GM21825 (cell line): ENCODE measurements at regions not wholly inside any gene's neighbourhood (a gene's known extent, or its start where the extent isn't known, plus 50 kb on each side); places are given as distances from the start of the nearest gene placed in this dataset.

Experiments used
- ATAC-seq: cut with Tn5 transposase; IDR thresholded peaks from one replicate; pipeline ENCODE4 v1.9.1; 2021; ENCODE audit warnings: mild to moderate bottlenecking, moderate library complexity; ENCODE audit not compliant: unreplicated experiment

DNA sequence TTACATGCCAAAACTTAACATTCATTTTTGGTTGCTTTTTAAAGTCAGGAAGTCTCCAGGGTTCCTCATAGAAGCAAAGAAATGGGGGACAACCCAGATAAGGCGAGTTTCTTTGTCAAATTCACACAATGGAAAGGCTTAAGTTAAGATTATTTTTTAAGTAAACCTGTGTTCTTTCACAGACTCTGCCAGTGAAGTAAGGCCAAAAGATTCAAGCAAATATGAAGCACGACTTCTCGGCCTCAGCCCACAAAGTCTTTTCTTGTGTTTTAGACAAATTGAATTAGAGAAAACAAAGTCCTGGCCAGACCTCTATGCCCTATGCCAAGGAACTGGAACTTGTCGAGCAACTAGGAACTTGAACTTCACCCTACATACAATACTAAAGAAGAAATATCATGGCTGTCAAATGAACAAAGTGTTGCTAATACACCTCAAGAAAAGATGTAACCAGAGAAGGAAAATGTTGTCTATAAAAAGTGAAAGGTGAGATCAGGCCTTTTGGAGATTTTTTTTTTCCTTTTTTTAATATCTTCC is 540.0 kb upstream of the JARID2 start:
- ATAC-seq = no peak

DNA sequence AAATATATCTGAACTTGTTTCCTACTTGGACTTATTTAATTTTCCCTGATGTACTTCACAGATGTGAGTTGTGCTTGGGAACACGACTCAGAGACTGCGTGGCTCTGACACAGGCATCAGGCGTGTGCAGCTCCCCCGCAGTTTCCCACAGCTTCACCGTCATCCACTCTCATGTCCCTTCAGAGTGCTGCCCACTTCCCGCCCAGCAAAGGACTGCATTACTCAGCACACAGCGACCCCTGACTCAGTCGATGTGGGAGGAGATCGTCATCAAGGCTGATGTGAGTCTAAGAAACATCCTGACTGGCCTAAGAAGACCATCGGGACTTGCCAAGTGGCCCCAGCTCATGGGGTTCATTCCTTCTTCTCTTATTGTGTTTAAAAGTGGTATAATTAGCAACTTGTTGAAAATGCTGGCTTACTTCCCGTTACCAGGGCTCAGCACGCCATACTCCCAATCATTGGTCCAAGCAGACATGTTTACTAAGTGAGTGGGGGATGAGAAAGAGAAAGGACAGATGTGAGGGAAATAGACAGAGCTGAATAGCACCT is 539.4 kb upstream of the JARID2 start:
- no peak for ATAC-seq

DNA sequence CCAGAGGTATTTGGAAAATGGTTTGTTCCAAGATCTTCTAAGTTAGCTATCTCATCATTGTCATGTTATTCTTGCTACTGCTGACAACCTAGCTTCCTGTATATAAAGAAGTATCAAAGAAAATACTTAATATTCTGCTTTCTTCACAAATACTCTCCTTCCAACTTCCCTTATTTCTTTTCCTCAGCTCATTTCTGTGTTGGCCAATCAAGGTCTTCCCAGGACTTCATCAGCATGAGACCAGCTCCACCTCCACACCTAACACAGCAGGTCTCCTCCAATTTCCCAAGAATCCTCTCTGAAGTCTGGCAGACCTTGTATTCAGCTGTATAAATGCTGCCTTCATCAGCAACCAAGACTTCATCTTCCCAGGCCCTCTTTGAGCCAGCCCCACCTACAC is 538.6 kb upstream of the JARID2 start:
- no peak for ATAC-seq

DNA sequence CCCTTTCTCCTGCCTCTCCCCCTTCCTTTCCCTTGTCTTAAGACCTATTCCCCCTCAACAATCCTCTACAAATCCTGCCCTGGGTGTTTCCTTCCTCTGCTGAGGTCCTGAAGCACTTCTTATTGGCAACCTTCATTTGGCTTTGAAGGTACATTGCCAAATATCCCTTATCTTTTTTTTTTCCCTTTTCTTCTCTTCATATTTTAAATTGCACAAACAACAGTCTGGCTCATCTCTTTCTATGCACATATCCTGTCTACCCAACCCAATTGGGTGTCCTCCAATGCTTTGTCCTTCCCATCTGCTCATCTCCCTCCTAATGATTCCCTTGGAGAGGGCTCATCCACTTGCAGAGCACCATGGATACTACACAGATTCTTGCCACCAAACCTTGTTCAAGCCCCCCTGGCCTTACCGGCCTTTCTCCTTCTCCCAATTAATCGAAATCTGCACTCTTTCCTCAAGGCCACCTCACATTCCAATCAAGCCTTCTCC is 537.9 kb upstream of the JARID2 start:
- ATAC-seq = no peak

DNA sequence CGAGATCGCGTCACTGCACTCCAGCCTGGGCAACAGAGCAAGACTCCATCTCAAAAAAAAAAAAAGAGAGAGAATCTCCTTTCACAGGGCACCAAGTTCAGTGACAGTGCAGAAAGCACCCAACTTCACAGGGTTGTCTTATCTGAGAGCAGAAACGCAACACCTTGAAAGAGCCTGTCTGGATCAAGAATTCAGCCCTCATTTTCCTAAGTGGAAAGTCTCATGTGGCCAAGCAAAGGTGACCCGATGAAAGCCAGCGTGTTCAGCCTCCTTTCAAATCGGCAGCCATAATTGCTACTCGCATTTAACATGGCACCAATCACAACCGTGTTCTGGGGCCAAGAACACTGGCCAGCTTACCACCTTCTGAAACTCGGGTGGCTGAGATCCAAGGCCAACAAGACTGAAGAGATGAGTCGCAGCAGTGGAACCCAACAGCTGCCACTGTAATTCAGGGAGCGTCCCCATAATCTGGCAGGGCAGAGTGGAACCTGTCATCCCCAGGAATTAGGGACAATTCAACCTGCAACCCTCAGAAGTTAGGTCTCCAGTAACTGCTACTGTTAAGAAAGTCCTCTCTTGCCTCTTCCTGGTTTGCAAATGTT is 536.7 kb upstream of the JARID2 start:
- ATAC-seq = no peak

DNA sequence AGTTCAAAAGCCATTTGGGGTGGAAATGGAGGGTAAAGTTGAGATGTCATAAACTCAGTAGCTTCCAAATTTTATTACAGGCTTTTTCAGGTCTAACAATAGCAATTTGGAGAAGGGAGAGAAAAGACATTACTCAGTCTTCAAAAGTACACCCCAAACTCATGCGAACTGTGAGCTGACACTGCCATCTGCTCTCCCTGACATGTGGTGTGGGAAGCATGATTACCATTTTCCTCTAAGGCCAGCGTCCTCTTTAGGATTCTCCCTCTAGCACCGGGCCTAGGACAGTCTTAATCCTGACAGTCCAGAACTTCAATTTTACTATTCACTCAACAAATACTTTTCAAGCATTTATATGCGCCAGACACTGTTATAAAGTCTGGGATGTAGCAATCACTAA is 536.0 kb upstream of the JARID2 start:
- no peak for ATAC-seq

DNA sequence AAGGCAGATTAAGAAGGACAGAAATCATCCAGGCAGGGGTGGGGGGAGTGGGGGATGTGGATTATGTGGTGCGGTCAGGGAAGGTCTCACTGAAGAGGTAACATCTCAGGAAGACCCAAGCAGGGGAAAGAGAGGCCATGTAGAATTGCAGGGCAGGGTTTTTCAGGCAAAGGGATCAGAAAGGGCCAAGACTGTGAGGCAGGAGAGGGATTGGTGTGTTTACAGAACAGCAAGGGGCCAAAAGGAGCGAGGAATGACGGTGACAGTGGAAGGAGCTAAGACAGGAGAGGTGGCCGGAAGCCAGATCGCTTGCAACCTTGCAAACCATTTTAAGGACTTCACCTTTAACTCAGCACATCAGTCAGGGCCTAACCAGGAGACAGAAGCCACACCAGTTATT is 535.4 kb upstream of the JARID2 start:
- no peak for ATAC-seq

DNA sequence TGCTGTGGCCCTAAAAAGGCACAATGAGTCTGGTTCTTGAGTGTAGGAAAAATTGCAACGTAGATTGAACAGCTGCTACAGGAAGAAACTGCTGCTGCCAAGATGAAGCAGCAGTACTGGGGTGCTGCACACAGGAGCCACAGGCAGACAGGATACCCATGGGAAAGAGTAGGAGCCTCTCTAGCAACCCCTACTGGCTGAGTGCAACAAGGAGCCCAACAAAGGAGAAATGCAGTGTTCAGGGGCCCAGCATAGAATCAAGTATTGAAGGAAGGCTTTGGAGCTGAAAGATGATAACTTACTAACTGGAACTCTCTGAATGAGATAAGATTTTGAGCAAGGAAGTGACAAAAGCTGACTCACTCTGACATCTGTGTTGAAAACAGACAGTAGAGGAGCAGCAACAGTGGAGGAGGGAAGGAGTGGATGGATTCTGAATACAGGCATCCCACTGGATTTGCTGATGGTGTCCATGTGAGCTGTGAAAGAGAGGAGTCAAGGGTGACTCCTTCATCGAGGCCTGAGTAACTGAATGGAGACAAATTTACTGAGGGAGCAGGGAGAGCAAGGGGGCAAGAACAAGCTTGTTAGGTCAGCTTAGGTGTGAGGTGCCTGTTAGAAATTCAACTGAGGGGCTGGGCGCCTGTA is 534.7 kb upstream of the JARID2 start:
- ATAC-seq = no peak

DNA sequence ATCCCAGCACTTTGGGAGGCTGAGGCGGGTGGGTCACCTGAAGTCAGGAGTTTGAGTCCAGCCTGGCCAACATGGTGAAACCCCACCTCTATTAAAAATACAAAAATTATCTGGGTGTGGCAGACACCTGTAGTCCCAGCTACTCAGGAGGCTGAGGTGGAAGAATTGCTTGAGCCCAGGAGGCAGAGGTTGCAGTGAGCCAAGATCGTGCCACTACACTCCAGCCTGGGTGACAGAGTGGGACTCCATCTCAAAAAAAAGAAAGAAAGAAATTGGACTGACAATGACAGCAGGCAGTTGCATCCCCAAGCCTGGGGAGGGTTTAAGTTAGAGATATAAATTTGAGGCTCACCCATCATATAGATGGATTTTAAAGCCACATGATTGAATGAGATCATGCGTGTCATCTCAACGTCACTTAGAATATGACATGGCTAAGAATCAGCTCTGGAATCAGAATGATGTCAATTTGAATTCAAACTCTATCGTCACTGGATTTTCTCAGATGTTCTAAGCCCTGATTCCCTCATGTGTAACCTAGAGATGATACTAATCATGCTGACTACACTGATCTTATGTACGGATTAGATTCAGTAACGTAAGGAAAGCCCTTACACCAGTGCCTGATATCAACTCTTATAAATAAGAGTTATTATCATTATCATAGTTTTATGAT is 534.0 kb upstream of the JARID2 start:
- no peak for ATAC-seq

DNA sequence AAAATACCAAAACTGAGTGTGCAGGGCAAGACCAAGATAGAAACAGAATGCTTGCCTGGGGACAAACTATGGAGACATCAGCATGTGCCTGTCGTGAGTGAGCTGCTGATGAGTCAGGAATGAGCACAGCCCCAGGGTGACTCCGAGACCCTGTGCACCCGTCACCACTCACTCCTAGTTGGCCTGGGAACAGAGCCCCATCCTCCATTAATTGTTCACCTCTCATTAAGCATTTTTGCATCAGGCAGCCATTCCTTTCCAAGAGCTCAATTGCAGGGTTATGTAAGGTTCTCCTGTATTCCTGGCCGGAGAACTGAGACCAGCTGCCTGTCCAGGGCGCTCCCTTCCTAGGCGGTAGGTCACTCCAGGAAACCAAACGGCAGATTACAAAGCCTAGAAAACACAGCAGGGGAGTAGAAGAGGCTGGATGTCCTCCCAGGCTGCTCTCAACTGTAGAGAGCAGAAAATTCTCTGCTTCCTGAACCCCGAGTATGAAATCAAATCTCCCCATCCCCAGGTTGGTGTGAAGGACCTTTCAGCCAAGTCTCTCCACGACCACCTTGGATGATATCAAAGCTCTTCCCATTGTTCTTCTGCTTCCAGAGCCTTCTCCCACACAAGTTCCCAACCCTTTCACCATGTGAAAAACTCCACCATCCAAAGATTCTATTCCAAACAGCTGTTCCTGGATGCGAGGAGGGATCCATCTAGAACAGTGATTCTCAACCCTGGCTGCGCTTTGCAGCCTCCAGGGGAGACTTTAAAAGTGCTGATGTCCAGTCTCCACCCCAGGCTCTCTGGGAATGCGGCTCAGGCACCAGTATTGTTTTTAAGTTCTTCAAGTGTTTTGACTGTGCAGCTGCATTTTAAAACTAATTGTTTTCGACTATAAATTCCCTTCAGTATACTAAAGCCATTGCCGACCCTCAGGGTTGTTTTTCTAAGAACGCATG is 532.6 kb upstream of the JARID2 start:
- ATAC-seq = no peak

DNA sequence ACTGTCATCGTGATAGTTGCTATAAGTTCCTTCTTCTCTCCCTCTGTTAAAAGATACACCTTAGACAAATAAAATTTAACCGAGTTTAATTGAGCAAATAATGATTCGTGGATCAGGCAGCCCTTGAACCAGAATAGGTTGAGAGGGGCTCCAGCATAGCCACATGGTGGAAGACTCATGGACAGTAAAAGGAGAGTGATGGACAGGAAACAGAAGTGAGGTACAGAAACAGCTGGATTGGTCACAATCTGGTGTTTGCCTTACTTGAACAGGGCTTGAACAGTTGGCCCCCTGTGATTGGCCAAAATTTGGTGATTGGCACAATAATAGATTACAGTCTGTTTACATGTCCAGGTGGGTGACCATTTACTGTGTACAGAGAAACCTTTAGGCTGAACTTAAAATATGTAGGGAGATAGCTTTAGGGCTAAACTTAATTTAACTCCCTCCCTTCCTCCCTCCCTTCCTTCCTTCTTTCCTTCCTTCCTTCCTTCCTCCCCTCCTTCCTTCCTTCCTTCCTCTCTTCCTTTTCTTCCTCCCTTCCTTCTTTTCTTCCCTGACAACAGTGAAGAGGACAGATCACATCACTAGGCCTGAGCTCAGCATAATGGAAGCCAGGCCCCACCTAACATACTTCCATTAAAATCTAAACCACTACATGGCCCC is 531.8 kb upstream of the JARID2 start:
- no peak for ATAC-seq

DNA sequence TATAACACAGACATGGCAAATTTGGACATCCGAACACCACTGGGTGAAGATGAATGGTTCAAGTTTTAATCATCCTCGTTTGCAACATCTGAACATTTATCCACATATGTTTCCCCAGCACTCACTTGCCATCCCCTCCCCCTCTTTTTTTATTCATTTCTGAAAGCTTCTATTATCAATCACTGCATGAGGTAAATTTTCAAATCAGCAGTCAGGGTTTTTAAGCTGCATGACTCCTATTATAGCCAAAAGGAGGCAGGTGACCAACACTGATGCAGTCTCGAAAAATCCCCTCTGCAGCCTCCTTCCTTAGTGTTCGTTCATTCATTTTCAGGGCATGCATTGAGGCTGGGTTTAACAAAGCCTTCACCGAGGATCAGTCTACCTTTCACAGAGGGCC is 530.8 kb upstream of the JARID2 start:
- no peak for ATAC-seq

DNA sequence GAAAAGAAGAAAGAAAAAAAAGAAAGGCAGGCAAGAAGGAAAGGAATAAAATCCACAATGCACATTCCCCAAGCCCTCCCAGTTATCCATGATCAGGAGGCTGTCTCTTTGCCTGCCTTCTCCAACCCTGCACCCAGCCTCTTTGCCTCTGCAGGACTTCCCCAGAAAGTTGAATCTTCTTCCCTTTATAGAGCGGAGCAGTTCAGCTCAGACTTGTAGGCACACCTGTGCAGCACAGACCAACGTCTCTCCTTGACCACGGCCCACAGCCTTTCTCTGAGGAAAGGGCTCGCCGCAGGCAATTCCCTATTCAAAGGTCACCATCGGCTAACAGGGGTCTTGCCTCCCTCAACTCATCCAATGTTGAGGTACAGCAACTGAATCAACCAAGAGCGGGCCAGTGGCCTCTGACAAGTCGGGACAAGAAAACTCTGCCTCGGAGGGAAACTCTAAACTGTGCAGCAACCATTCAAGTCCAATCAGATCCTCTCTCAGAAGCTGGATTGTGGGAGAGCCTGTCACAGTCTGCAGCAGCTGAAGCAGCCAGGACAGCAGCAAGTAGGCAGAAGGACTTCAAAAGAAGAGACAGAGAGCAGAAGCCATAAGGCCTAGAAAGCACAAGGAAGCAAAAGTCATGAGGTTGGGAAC is 529.2 kb upstream of the JARID2 start:
- ATAC-seq = no peak

DNA sequence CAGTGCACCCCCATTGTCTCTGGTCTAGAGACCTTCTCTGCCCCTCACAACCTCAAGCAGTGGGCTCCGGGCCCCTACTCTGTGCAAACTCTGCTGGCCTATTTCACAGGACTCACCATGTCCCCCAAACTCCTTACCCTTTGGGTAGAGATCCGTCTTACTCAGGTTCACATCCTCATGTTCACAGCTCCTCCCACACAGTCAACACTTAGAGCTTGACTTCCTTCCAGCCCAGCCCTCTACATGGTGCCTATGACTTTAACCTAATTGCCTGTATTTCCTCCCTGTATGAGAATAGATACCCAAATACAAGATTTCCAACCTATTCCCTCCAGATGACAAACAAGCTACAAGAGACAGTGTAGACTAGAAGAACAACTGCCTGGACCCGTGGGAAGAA is 528.6 kb upstream of the JARID2 start:
- no peak for ATAC-seq

DNA sequence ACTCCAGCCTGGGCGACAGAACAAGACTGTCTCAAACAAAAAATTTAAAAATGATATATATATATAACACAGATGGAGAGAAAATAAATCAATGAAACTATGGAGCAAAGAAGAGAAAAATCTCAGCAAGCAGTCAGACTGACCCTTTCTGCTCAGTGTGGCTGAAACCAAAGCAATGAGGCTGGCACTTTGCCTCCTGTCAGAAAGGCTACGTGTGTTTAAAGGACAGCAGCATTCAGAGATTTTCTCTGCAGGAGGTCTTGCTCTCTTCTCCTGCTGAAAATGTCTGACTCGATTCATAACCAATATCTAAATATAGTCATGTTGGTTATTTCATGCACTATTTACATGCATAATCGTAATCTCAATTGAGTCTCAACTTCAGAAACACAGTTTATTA is 527.0 kb upstream of the JARID2 start:
- ATAC-seq = no peak

DNA sequence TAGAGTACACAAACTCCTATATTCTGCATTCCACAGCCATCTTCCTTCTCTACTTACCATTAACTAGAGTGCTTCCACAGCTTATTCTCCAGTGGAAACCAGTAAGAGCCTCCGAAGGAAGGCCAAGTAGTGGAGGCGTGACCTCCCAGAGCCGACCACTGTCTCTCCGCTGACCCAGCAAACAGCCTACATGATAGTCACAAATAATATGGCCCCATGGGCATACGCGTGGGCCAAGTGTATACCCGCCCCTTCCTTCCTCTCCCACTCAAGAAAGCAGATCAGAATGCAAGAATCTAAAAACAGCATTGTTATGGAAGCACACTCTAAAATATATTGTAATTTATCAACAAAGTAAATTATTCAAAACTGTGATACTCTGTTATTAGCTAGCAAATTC is 526.6 kb upstream of the JARID2 start:
- ATAC-seq = no peak

DNA sequence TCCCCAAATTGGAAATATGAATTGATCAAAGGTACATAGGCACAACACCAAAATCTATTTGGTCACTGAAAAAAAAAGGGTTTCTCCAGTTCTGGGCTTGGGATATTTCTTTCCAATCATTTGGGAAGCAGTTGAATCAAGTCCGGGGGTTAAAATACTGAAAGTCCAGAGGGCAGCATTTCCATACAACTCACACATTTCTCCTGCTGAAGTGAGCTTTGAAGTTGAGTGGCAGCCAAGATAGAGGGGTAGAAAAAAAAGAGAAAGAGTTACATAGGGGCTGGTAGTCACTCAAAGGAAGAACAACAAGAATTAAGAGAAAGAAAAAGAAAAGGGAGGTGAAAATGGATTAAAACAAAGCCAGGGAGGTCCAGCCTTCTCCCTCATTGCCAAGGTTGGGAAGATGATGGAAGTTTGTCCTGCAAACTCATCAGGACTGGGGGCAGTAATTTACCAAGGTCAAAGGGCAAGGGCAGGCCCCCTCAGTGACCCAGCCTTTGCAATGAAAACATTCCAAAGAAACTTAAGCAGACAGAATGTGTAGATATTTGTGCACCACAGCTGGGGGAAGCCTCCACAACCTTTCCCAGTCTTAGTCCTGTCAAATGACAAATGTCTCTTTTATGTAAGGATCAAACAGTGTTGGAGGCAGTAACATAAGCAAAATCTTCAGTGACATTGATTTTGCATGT is 525.3 kb upstream of the JARID2 start:
- ATAC-seq = no peak

DNA sequence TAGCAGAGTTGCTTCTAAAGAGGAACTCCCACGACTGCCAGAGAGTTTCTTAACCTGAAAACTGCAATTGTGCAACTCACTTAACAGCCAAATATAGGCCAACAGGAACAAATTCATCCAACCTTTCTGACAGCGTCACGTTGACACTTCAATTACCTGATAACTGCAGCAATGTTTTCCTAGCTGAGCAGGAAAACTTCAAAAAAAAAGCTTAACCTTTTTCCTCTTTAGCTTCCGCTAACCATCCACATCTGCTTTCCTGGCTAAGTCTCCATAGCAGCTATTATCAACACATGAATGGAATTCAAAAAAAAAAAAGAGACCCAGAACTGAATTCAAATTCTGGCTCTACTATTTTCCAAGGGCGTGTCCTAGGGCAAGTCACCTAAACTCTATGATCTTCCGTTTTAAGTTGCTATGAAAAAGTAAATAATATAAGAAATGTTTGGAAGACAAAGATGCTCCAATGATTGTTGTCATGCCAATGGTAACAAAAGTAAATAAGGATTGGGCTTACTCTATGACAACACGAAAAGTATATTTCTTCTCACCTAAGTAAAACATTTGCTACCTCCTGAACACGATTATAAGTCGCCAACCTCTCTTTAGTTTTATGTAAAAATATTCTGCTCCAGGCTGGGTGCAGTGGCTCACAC is 524.6 kb upstream of the JARID2 start:
- no peak for ATAC-seq
